ENCODE measurements at regions not wholly inside any gene's neighbourhood (a gene's known extent, or its start where the extent isn't known, plus 50 kb on each side); places are given as distances from the start of the nearest gene placed in this dataset.

GRCh38 chr2:226450141-226450540 is 349.5 kb downstream of the IRS1 start:
- TF ChIP-seq, protein P1, sequence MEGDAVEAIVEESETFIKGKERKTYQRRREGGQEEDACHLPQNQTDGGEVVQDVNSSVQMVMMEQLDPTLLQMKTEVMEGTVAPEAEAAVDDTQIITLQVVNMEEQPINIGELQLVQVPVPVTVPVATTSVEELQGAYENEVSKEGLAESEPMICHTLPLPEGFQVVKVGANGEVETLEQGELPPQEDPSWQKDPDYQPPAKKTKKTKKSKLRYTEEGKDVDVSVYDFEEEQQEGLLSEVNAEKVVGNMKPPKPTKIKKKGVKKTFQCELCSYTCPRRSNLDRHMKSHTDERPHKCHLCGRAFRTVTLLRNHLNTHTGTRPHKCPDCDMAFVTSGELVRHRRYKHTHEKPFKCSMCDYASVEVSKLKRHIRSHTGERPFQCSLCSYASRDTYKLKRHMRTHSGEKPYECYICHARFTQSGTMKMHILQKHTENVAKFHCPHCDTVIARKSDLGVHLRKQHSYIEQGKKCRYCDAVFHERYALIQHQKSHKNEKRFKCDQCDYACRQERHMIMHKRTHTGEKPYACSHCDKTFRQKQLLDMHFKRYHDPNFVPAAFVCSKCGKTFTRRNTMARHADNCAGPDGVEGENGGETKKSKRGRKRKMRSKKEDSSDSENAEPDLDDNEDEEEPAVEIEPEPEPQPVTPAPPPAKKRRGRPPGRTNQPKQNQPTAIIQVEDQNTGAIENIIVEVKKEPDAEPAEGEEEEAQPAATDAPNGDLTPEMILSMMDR (IDR thresholded peaks at IDR 0.05): no peak
- TF ChIP-seq POLR2A (IDR thresholded peaks at IDR 0.05): no peak
